HG03103 (cell line): ENCODE measurements at regions not wholly inside any gene's neighbourhood (a gene's known extent, or its start where the extent isn't known, plus 50 kb on each side); places are given as distances from the start of the nearest gene placed in this dataset.
"Not testable (repeated sequence)": the region's sequence is repeated elsewhere in the genome, so short reads cannot be mapped to it uniquely, and the experiment has no call there.

ENCODE experiments used
- ATAC-seq: cut with Tn5 transposase; IDR thresholded peaks from one replicate; pipeline ENCODE4 v1.9.1; 2021; ENCODE audit warnings: low read depth; ENCODE audit not compliant: unreplicated experiment

- ATAC-seq, result no peak
These were observed 1004.7 kb upstream of the LCORL start for GRCh38 chr4:19026281-19026680.

- ATAC-seq, result no peak
These were observed 1003.5 kb upstream of the LCORL start for GRCh38 chr4:19025031-19025430.

- no peak for ATAC-seq
These were observed 1002.5 kb upstream of the LCORL start for GRCh38 chr4:19024047-19024446.

GRCh38 chr4:19021617-19022016 is 1000.1 kb upstream of the LCORL start:
- no peak for ATAC-seq

GRCh38 chr4:19016550-19016949 is 995.0 kb upstream of the LCORL start:
- ATAC-seq, result not testable (repeated sequence)

GRCh38 chr4:19014594-19014993 is 993.0 kb upstream of the LCORL start:
- no peak for ATAC-seq

- no peak for ATAC-seq
These were observed 989.2 kb upstream of the LCORL start for GRCh38 chr4:19010761-19011160.

- no peak for ATAC-seq
These were observed 988.3 kb upstream of the LCORL start for GRCh38 chr4:19009881-19010280.

GRCh38 chr4:19005211-19005610 is 983.7 kb upstream of the LCORL start:
- no peak for ATAC-seq

GRCh38 chr4:19002170-19002569 is 980.6 kb upstream of the LCORL start:
- ATAC-seq, result no peak

GRCh38 chr4:18999595-18999994 is 978.0 kb upstream of the LCORL start:
- ATAC-seq, result no peak

- ATAC-seq, result no peak
These were observed 959.7 kb upstream of the LCORL start for GRCh38 chr4:18981234-18981615.

GRCh38 chr4:18980516-18981233 is 959.1 kb upstream of the LCORL start:
- peak; percentile 87 for ATAC-seq

GRCh38 chr4:18976884-18977283 is 955.3 kb upstream of the LCORL start:
- ATAC-seq, result no peak

GRCh38 chr4:18975916-18976808 is 954.6 kb upstream of the LCORL start:
- ATAC-seq, result no peak

GRCh38 chr4:18973296-18973695 is 951.7 kb upstream of the LCORL start:
- ATAC-seq, result no peak

- ATAC-seq, result no peak
These were observed 940.3 kb upstream of the LCORL start for GRCh38 chr4:18961879-18962278.

GRCh38 chr4:18961266-18961665 is 939.7 kb upstream of the LCORL start:
- no peak for ATAC-seq

GRCh38 chr4:18957716-18958115 is 936.2 kb upstream of the LCORL start:
- ATAC-seq, result no peak

- no peak for ATAC-seq
These were observed 933.0 kb upstream of the LCORL start for GRCh38 chr4:18954538-18954937.

GRCh38 chr4:18953613-18954012 is 932.1 kb upstream of the LCORL start:
- no peak for ATAC-seq

GRCh38 chr4:18945464-18945863 is 923.9 kb upstream of the LCORL start:
- ATAC-seq, result no peak
